Osteocyte (in vitro differentiated cells): ENCODE measurements at regions not wholly inside any gene's neighbourhood (a gene's known extent, or its start where the extent isn't known, plus 50 kb on each side); places are given as distances from the start of the nearest gene placed in this dataset.

Source experiments
- DNase-seq: peaks from one replicate; pipeline ENCODE4 v3.0.0; 2021; ENCODE audit warnings: mixed read lengths; ENCODE audit not compliant: unreplicated experiment; ENCODE audit errors: extremely low spot score
- H3K27ac Mint-ChIP-seq: one replicate; pipeline ENCODE4 v1.8.0; 2021; ENCODE audit warnings: mild to moderate bottlenecking, mixed read lengths; ENCODE audit not compliant: unreplicated experiment
- H3K27me3 Mint-ChIP-seq: one replicate; pipeline ENCODE4 v1.8.0; 2021; ENCODE audit warnings: mixed read lengths; ENCODE audit not compliant: unreplicated experiment
- H3K36me3 Mint-ChIP-seq: one replicate; pipeline ENCODE4 v1.8.0; 2021; ENCODE audit warnings: mixed read lengths; ENCODE audit not compliant: unreplicated experiment
- H3K4me1 Mint-ChIP-seq: one replicate; pipeline ENCODE4 v1.8.0; 2021; ENCODE audit warnings: mixed read lengths; ENCODE audit not compliant: unreplicated experiment
- H3K4me3 Mint-ChIP-seq: one replicate; pipeline ENCODE4 v1.8.0; 2021; ENCODE audit warnings: mild to moderate bottlenecking, moderate library complexity, mixed read lengths; ENCODE audit not compliant: unreplicated experiment
- H3K9me3 Mint-ChIP-seq: one replicate; pipeline ENCODE4 v1.8.0; 2021; ENCODE audit warnings: mixed read lengths; ENCODE audit not compliant: unreplicated experiment
- CTCF ChIP-seq: fragments of 200-600 bp; sonication (generic); IDR thresholded peaks from 2 replicates; pipeline ENCODE4 v1.5.0; 2021; ENCODE audit warnings: antibody characterized with exemption, mild to moderate bottlenecking, moderate library complexity

GRCh38 chr20:56094228-56094627 lies 88.9 kb upstream of the CBLN4 start:
- TF ChIP-seq CTCF, result no peak
- Mint-ChIP-seq H3K36me3 (no peaks in the 10 kb centered on the region), H3K27me3 (no peaks in the 10 kb centered on the region), H3K4me1 (no peaks in the 10 kb centered on the region), H3K4me3 (no peak overlapping the region), H3K27ac (no peak overlapping the region), H3K9me3 (peaks cover 57% of the 10 kb centered on the region)
- no peak for DNase-seq

- Mint-ChIP-seq H3K27me3 (no peaks in the 10 kb centered on the region), H3K4me3 (no peak overlapping the region), H3K27ac (no peak overlapping the region), H3K4me1 (no peaks in the 10 kb centered on the region), H3K36me3 (no peaks in the 10 kb centered on the region), H3K9me3 (peaks cover 66% of the 10 kb centered on the region)
- no peak for TF ChIP-seq CTCF
- DNase-seq, result no peak
These were observed 93.7 kb upstream of the CBLN4 start for GRCh38 chr20:56098981-56099500.

- no peak overlapping the region for H3K27ac Mint-ChIP-seq
- no peak for TF ChIP-seq CTCF
These were observed 106.8 kb upstream of the CBLN4 start for GRCh38 chr20:56111961-56112730.

GRCh38 chr20:56117350-56117749 lies 112.0 kb upstream of the CBLN4 start:
- no peak for TF ChIP-seq CTCF
- H3K27ac Mint-ChIP-seq, result no peak overlapping the region
- no peaks in the 10 kb centered on the region for H3K27me3 Mint-ChIP-seq
- no peaks in the 10 kb centered on the region for H3K4me1 Mint-ChIP-seq
- H3K36me3 Mint-ChIP-seq, result no peaks in the 10 kb centered on the region
- peaks cover 36% of the 10 kb centered on the region for H3K9me3 Mint-ChIP-seq
- DNase-seq, result no peak
- no peak overlapping the region for H3K4me3 Mint-ChIP-seq

More at GRCh38 chr20:56111961-56112730, 106.8 kb upstream of the CBLN4 start:
- H3K36me3 Mint-ChIP-seq, result no peaks in the 10 kb centered on the region
- no peak overlapping the region for H3K4me3 Mint-ChIP-seq
- no peaks in the 10 kb centered on the region for H3K27me3 Mint-ChIP-seq
- peaks cover 29% of the 10 kb centered on the region for H3K9me3 Mint-ChIP-seq
- no peaks in the 10 kb centered on the region for H3K4me1 Mint-ChIP-seq
- no peak for DNase-seq

- Mint-ChIP-seq H3K9me3 (peaks cover 39% of the 10 kb centered on the region), H3K27ac (no peak overlapping the region), H3K36me3 (no peaks in the 10 kb centered on the region), H3K27me3 (no peaks in the 10 kb centered on the region), H3K4me1 (no peaks in the 10 kb centered on the region), H3K4me3 (no peak overlapping the region)
- no peak for TF ChIP-seq CTCF
- DNase-seq, result no peak
These were observed 116.5 kb upstream of the CBLN4 start for GRCh38 chr20:56121850-56122249.
